Colonic mucosa (tissue), 4 donors: ENCODE measurements at regions not wholly inside any gene's neighbourhood (a gene's known extent, or its start where the extent isn't known, plus 50 kb on each side); places are given as distances from the start of the nearest gene placed in this dataset.

ENCODE experiments used
- DNase-seq: peaks from one replicate; pipeline ENCODE4 v3.0.0-alpha.2; 2020
- H3K27ac ChIP-seq: fragments of 200-600 bp; one replicate; pipeline ENCODE4 v1.8.0; 2021
- H3K27me3 ChIP-seq: fragments of 200-600 bp; one replicate; pipeline ENCODE4 v1.8.0; 2021
- H3K36me3 ChIP-seq: fragments of 200-600 bp; one replicate; pipeline ENCODE4 v1.8.0; 2021
- H3K4me1 ChIP-seq: fragments of 200-600 bp; one replicate; pipeline ENCODE4 v1.8.0; 2021; ENCODE audit warnings: mild to moderate bottlenecking
- H3K4me3 ChIP-seq: fragments of 200-600 bp; one replicate; pipeline ENCODE4 v1.8.0; 2021
- H3K9ac ChIP-seq, 2 donors: one replicate each; pipeline ENCODE4 v1.7.0; 2013; ENCODE audit warnings: control low read depth in 2 of 2, low read depth in 2 of 2, low read length in 2 of 2
- H3K9me3 ChIP-seq: fragments of 200-600 bp; one replicate; pipeline ENCODE4 v1.8.0; 2021
- intact Hi-C: fragments of 100-400 bp; cut with DNase I; formaldehyde crosslinking; loops from one replicate; pipeline ENCODE4 v1.14.1; 2022
- TF ChIP-seq, protein P1 (sequence below): fragments of 200-600 bp; IDR thresholded peaks from one replicate; pipeline ENCODE4 v1.8.0; 2022; ENCODE audit warnings: antibody characterized with exemption, mild to moderate bottlenecking
- donor health status: healthy.
- donor health status: DM: no; HTN: no; CAD: no.
- donor health status: DM: no; HTN: no; CAD: no.

DNA sequence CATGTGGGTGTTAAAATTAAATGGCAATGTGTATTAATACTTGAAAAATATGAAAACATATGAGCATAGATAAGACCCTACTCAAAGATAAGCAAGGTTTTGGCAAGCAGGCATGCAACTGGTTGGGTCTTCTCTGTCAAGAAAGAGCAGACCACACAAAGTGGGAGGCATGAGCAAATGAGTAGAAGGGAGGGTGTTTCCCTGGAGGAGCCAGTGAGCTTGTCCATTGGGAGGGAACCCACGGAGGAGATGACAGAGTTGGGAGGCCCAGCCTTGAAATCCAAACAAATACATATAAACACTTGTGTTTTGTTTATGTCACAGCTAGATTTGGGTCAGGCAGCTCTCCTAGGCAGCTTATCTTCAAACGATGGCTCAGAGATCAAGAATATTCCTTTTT is 134.5 kb upstream of the CXCL12 start:
- H3K9ac ChIP-seq, result no peak overlapping the region
- no peaks in the 10 kb centered on the region for H3K4me1 ChIP-seq
- H3K9me3 ChIP-seq, result no peaks in the 10 kb centered on the region
- TF ChIP-seq, protein P1, sequence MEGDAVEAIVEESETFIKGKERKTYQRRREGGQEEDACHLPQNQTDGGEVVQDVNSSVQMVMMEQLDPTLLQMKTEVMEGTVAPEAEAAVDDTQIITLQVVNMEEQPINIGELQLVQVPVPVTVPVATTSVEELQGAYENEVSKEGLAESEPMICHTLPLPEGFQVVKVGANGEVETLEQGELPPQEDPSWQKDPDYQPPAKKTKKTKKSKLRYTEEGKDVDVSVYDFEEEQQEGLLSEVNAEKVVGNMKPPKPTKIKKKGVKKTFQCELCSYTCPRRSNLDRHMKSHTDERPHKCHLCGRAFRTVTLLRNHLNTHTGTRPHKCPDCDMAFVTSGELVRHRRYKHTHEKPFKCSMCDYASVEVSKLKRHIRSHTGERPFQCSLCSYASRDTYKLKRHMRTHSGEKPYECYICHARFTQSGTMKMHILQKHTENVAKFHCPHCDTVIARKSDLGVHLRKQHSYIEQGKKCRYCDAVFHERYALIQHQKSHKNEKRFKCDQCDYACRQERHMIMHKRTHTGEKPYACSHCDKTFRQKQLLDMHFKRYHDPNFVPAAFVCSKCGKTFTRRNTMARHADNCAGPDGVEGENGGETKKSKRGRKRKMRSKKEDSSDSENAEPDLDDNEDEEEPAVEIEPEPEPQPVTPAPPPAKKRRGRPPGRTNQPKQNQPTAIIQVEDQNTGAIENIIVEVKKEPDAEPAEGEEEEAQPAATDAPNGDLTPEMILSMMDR, result no peak
- H3K27ac ChIP-seq, result no peak overlapping the region
- DNase-seq, result no peak
- H3K27me3 ChIP-seq, result no peaks in the 10 kb centered on the region
- intact Hi-C loops, result no loop called here
- H3K36me3 ChIP-seq, result no peaks in the 10 kb centered on the region
- H3K4me3 ChIP-seq, result no peak overlapping the region

DNA sequence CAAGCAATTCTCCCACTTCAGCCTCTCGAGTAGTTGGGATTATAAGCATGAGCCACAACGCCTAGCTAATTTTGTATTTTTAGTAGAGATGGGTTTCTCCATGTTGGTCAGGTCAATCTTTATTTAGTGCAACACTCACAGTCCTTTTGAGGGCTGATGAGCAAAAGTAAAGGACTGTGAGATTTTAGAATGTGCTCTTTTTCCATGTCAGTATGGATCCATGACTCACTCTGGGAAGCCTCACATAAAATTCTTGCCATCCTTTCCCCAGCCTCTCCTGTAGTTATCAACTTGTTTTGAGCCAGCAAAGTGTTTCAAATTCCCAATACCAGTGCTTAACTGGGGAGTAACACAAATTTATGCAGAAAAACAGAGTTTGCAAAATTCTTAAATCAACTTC is 135.8 kb upstream of the CXCL12 start:
- TF ChIP-seq, protein P1, result no peak
- Histone ChIP-seq H3K4me1 (no peaks in the 10 kb centered on the region), H3K36me3 (no peaks in the 10 kb centered on the region), H3K4me3 (no peak overlapping the region), H3K9me3 (no peaks in the 10 kb centered on the region), H3K9ac (no peak overlapping the region), H3K27me3 (no peaks in the 10 kb centered on the region), H3K27ac (no peak overlapping the region)
- DNase-seq, result no peak
- intact Hi-C loops, result no loop called here

DNA sequence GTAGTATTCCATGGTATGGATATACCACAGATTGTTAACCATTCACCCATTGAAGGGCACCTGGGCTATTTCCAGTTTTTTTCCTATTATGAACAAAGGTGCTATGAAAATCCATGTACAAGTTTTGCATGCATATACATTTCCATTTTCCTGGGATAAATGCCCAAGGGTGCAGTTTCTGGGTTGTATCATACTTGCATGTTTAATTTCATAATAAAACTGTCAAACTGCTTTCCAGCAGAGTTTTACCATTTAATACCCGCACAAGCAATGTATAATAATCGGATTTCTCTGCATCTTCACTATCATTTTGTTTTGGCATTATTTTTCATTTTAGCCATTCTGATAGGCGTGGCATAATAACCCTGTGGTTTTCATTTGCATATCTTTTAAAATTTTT is 154.3 kb upstream of the CXCL12 start:
- no peaks in the 10 kb centered on the region for H3K4me1 ChIP-seq
- no peak for DNase-seq
- no peaks in the 10 kb centered on the region for H3K9me3 ChIP-seq
- TF ChIP-seq, protein P1, result no peak
- intact Hi-C loops, result no loop called here
- H3K27me3 ChIP-seq, result no peaks in the 10 kb centered on the region
- no peak overlapping the region for H3K4me3 ChIP-seq
- no peak overlapping the region for H3K9ac ChIP-seq
- no peaks in the 10 kb centered on the region for H3K36me3 ChIP-seq
- H3K27ac ChIP-seq, result no peak overlapping the region

DNA sequence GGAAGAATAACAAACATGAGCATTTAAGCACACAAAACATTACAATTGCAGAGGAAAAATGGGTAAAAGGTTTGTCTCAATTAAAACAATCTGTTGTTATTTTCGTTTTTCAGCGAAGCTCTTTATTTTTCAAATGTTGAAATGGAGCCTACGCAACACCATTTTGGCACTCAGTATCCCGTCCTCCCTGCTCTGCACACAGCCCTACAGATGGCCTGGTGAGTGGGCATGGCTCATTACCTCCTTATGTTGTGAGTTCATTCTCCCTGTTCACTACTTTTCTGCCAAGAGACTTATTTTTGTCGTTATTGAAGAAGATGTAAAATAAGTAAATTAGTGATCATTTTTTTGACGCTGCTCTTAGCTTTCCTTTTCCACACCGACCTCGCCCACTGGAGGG is 167.8 kb upstream of the CXCL12 start:
- intact Hi-C loops, result no loop called here
- H3K9me3 ChIP-seq, result no peaks in the 10 kb centered on the region
- no peak overlapping the region for H3K4me3 ChIP-seq
- TF ChIP-seq, protein P1, result no peak
- H3K36me3 ChIP-seq, result no peaks in the 10 kb centered on the region
- H3K4me1 ChIP-seq, result no peaks in the 10 kb centered on the region
- DNase-seq, result no peak
- H3K9ac ChIP-seq, result no peak overlapping the region
- no peak overlapping the region for H3K27ac ChIP-seq
- H3K27me3 ChIP-seq, result no peaks in the 10 kb centered on the region

DNA sequence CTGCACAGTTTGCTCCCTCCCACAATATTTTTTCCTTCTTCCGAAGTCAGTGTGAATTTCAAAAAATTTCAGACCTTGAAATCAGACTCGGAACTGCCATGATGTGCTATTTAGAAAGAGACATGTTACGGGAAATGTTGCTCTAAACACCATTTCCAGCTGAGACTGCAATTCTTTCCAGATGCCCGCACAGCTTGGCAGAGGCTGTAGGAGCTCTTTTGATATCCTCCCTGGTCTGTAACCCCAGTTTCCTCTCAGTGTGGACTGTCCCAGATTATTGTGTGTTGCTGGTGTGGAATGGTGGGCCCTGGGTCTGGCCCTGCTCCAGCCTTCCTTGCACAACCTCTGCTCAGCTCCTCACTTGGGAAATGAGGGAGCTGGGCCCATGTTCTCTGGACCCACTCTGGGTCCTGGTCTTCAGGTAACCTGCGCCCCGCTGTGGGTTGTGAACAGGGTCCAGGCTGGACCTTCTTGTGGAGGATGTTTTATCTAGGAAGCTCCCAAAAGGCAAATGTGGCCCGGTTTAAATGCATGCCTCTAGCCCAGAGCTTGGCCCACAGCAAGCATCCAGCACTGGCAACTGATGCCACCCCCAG is 172.8 kb upstream of the CXCL12 start:
- Histone ChIP-seq H3K4me1 (no peaks in the 10 kb centered on the region), H3K4me3 (no peak overlapping the region), H3K9ac (no peak overlapping the region), H3K27ac (no peak overlapping the region), H3K9me3 (no peaks in the 10 kb centered on the region), H3K36me3 (no peaks in the 10 kb centered on the region), H3K27me3 (no peaks in the 10 kb centered on the region)
- TF ChIP-seq, protein P1, result no peak
- intact Hi-C loops, result no loop called here
- no peak for DNase-seq
